Caco-2 (cell line): ENCODE measurements at regions not wholly inside any gene's neighbourhood (a gene's known extent, or its start where the extent isn't known, plus 50 kb on each side); places are given as distances from the start of the nearest gene placed in this dataset.

Source experiments
- BruUV-seq: library from RNA; stranded (reverse); fragments of 400-500 nt; replicated peaks from 2 replicates; lab custom pipeline; 2021; lab: Mats Ljungman, UMichigan
- CTCF ChIA-PET: fragments of 300-600 bp; sonication (Branson Sonifier 250); formaldehyde crosslinking; loops from one replicate; lab custom pipeline; 2022; ENCODE audit warnings: antibody characterized with exemption; lab: Charles Lee
- POLR2A ChIA-PET: fragments of 300-600 bp; sonication (Branson Sonifier 250); formaldehyde crosslinking; loops from one replicate; lab custom pipeline; 2022; ENCODE audit warnings: antibody characterized with exemption; lab: Charles Lee
- DNase-seq, 2 experiments: peaks; one replicate each; pipeline versions ENCODE4 v3.0.0 to v3.0.0-alpha.2; 2020 to 2022
- H3K27me3 ChIP-seq: replicated peaks from 2 replicates; pipeline ENCODE4 v1.6.0; 2011; ENCODE audit warnings: low read length; ENCODE audit not compliant: control insufficient read depth, insufficient read depth
- H3K36me3 ChIP-seq: 2 replicates; pipeline ENCODE4 v1.5.1; 2011; ENCODE audit warnings: low read length; ENCODE audit not compliant: control insufficient read depth, insufficient read depth
- H3K4me1 ChIP-seq: fragments of 250-450 bp; sonication (Bioruptor Pico); 2 replicates; pipeline ENCODE4 v1.5.1; 2020; ENCODE audit warnings: mild to moderate bottlenecking
- H3K4me3 ChIP-seq: 2 replicates; pipeline ENCODE4 v1.5.1; 2011; ENCODE audit warnings: low read depth, mild to moderate bottlenecking, control low read depth, low read length
- H3K9me3 ChIP-seq: fragments of 250-450 bp; sonication (Bioruptor Pico); 2 replicates; pipeline ENCODE4 v1.5.1; 2020; ENCODE audit warnings: mild to moderate bottlenecking, moderate library complexity
- H3K27ac Mint-ChIP-seq: one replicate; pipeline ENCODE4 v1.8.0; 2022; ENCODE audit warnings: mixed read lengths; ENCODE audit not compliant: unreplicated experiment
- H3K27me3 Mint-ChIP-seq: one replicate; pipeline ENCODE4 v1.8.0; 2022; ENCODE audit warnings: mixed read lengths; ENCODE audit not compliant: insufficient read depth, unreplicated experiment
- H3K36me3 Mint-ChIP-seq: one replicate; pipeline ENCODE4 v1.8.0; 2022; ENCODE audit warnings: mild to moderate bottlenecking, mixed read lengths; ENCODE audit not compliant: insufficient read depth, unreplicated experiment
- H3K4me1 Mint-ChIP-seq: one replicate; pipeline ENCODE4 v1.8.0; 2022; ENCODE audit warnings: low read depth, mixed read lengths; ENCODE audit not compliant: unreplicated experiment
- H3K4me3 Mint-ChIP-seq: one replicate; pipeline ENCODE4 v1.8.0; 2022; ENCODE audit warnings: mild to moderate bottlenecking, moderate library complexity, mixed read lengths; ENCODE audit not compliant: unreplicated experiment
- H3K9me3 Mint-ChIP-seq: one replicate; pipeline ENCODE4 v1.8.0; 2022; ENCODE audit warnings: mixed read lengths; ENCODE audit not compliant: unreplicated experiment
- CTCF ChIP-seq, 2 experiments: fragments of 200-600 bp in 1 of 2; IDR thresholded peaks; 1 replicate in 1 of 2; 2 replicates in 1 of 2; pipeline versions ENCODE4 v1.5.1 to v1.8.0; 2011 to 2022; ENCODE audit warnings: antibody characterized with exemption in 1 of 2, control low read depth in 1 of 2, inconsistent platforms in 1 of 2, low read depth in 1 of 2, low read length in 1 of 2, mild to moderate bottlenecking in 1 of 2, moderate library complexity in 1 of 2; ENCODE audit not compliant: insufficient read depth in 1 of 2, severe bottlenecking in 1 of 2, unreplicated experiment in 1 of 2
- intact Hi-C: fragments of 100-400 bp; cut with micrococcal nuclease; formaldehyde crosslinking; loops from one replicate; pipeline ENCODE4 v1.10.0; 2022; ENCODE audit not compliant: unreplicated experiment

DNA sequence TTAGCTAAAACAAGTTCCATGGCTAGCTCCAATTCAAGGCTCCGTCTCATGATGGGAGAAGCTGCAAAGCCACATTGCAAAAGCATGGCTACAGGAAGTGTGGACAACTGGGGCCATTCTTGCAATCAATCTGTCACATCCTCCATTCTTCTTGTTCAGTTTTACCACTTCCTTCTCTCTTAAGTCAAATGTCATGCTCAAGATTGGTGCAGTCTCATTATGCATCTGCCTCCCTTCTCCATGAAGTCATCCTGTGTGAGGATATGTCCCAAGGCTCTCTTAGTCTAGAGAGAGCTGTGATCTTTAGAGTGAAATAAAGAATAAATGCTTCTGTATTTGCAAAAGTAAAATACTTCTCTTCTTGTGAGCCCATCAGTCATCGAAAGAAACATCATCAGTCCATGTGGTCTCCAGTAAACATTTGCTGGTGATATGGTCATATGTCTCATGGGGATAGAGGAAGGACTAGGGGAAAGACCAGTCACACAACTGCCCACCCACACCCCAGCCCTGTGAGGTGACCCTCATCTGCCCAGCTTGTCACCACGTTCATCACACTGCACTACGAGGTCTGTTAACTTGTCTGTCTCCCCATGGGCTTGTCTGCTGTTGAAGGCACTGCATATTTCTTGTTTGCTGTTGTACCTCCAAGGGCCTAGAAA is 303.0 kb downstream of the NUAK1 start:
- no peaks in the 10 kb centered on the region for H3K9me3 ChIP-seq
- no peak overlapping the region for H3K4me3 ChIP-seq
- ChIA-PET POLR2A (no interaction called here), CTCF (no interaction called here)
- Mint-ChIP-seq H3K4me1 (no peaks in the 10 kb centered on the region), H3K4me3 (no peak overlapping the region), H3K27ac (no peak overlapping the region), H3K9me3 (no peaks in the 10 kb centered on the region), H3K27me3 (no peaks in the 10 kb centered on the region), H3K36me3 (no peaks in the 10 kb centered on the region)
- intact Hi-C loops: no loop called here
- H3K27me3 ChIP-seq: no peaks in the 10 kb centered on the region
- no peaks in the 10 kb centered on the region for H3K4me1 ChIP-seq
- no peaks in the 10 kb centered on the region for H3K36me3 ChIP-seq
- TF ChIP-seq CTCF (IDR thresholded peaks at IDR 0.05; ENCODE audit: insufficient read depth in 1 of 2, low read depth in 1 of 2, low read length in 1 of 2, severe bottlenecking in 1 of 2, unreplicated experiment in 1 of 2): no peak
- DNase-seq: no peak
- BruUV-seq: no TSS peak

DNA sequence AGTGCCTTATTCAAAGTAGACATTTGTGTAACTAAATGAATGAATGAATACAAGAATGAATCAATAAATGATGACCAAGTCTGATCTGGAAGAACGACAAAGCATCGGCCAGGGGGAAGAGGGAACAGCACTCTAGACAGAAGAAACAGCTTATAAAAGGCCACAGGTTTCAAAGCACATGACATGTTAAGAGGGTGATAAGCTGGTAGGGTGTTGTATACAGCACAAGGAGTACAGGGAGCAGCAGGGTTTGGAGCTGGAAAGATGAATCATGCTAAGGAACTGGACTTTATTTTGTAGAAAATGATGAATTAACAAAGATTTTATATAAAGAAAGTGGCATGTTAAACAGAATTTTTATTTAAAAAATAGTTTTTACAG is 302.5 kb downstream of the NUAK1 start:
- ChIA-PET CTCF (no interaction called here), POLR2A (no interaction called here)
- H3K4me1 ChIP-seq: no peaks in the 10 kb centered on the region
- H3K4me3 ChIP-seq: no peak overlapping the region
- Mint-ChIP-seq H3K9me3 (no peaks in the 10 kb centered on the region), H3K36me3 (no peaks in the 10 kb centered on the region), H3K27ac (no peak overlapping the region), H3K4me1 (no peaks in the 10 kb centered on the region), H3K27me3 (no peaks in the 10 kb centered on the region), H3K4me3 (no peak overlapping the region)
- no TSS peak for BruUV-seq
- TF ChIP-seq CTCF (IDR thresholded peaks at IDR 0.05; ENCODE audit: insufficient read depth in 1 of 2, low read depth in 1 of 2, low read length in 1 of 2, severe bottlenecking in 1 of 2, unreplicated experiment in 1 of 2): no peak
- no peaks in the 10 kb centered on the region for H3K27me3 ChIP-seq
- DNase-seq: no peak
- intact Hi-C loops: no loop called here
- no peaks in the 10 kb centered on the region for H3K9me3 ChIP-seq
- no peaks in the 10 kb centered on the region for H3K36me3 ChIP-seq

DNA sequence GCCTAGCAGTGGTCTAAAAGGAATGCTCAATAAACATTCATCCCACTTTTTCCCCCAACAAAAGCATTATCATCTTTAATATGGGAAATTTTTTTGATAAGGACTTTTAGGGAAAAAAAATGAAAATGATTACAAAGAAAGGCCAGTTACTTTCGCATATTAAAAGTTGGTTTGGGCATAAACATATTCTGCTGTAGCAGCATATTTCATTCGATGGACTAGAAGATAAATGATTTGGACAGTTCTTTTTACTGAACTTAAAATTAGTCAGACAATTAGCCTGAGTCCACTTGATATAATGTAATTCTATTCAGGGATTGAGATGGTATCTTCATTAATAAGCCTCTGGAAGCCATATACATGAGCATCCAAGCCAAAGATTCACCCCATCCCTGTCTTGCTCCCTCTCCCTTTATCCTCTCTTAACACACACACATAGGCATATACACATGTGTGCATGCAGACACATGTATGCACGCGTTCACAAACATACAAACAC is 299.1 kb downstream of the NUAK1 start:
- Histone ChIP-seq H3K27me3 (no peaks in the 10 kb centered on the region), H3K36me3 (no peaks in the 10 kb centered on the region), H3K4me1 (no peaks in the 10 kb centered on the region), H3K4me3 (no peak overlapping the region), H3K9me3 (no peaks in the 10 kb centered on the region)
- Mint-ChIP-seq H3K4me1 (no peaks in the 10 kb centered on the region), H3K4me3 (no peak overlapping the region), H3K9me3 (no peaks in the 10 kb centered on the region), H3K27ac (no peak overlapping the region), H3K36me3 (no peaks in the 10 kb centered on the region), H3K27me3 (no peaks in the 10 kb centered on the region)
- ChIA-PET CTCF (interaction anchor here (0.6 kb wide), 1 partner anchor 300 kb away, joined by 3 read pairs; no protein-coding TSS in a partner anchor), POLR2A (no interaction called here)
- no TSS peak for BruUV-seq
- intact Hi-C loops: no loop called here
- no peak for TF ChIP-seq CTCF (IDR thresholded peaks at IDR 0.05; ENCODE audit: insufficient read depth in 1 of 2, low read depth in 1 of 2, low read length in 1 of 2, severe bottlenecking in 1 of 2, unreplicated experiment in 1 of 2)
- no peak for DNase-seq
